ENCODE measurements at regions not wholly inside any gene's neighbourhood (a gene's known extent, or its start where the extent isn't known, plus 50 kb on each side); places are given as distances from the start of the nearest gene placed in this dataset.

DNA sequence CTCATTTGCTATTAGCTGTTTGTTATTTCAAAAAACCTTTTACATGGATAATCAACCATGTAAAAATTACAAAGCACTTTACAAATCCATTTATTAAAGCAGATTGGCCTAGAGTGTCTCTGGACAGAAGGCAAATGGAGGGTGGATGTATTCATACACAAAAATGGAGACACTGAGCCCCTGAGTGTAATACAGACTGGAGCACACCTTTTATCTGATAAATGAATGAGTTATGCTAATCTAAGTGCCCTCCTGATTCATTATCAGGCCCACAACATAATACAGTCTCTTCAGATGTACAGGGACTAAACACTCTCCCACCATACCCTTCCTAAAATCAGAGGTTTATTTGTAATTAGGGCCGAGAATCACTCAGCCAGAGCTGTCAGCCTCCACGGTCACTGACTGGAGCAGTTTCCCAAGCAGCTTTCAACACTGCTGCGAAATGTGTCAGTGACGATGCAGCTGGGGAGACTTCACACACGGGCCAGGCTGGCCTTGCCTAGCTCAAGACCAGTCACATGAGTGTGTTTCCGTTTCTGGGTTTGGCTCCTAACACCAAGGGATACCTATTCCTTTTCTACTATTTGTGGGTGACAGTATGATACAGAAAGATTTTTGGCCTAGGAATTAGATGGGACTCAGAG, 271.8 kb downstream of the ZIC1 start:
- TF ChIP-seq, protein P1, sequence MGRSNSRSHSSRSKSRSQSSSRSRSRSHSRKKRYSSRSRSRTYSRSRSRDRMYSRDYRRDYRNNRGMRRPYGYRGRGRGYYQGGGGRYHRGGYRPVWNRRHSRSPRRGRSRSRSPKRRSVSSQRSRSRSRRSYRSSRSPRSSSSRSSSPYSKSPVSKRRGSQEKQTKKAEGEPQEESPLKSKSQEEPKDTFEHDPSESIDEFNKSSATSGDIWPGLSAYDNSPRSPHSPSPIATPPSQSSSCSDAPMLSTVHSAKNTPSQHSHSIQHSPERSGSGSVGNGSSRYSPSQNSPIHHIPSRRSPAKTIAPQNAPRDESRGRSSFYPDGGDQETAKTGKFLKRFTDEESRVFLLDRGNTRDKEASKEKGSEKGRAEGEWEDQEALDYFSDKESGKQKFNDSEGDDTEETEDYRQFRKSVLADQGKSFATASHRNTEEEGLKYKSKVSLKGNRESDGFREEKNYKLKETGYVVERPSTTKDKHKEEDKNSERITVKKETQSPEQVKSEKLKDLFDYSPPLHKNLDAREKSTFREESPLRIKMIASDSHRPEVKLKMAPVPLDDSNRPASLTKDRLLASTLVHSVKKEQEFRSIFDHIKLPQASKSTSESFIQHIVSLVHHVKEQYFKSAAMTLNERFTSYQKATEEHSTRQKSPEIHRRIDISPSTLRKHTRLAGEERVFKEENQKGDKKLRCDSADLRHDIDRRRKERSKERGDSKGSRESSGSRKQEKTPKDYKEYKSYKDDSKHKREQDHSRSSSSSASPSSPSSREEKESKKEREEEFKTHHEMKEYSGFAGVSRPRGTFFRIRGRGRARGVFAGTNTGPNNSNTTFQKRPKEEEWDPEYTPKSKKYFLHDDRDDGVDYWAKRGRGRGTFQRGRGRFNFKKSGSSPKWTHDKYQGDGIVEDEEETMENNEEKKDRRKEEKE (IDR thresholded peaks at IDR 0.05): no peak
- TF ChIP-seq EZH2 (IDR thresholded peaks at IDR 0.05; ENCODE audit: borderline replicate concordance, control insufficient read depth, low read depth, low read length) (no peak), HDAC2 (IDR thresholded peaks at IDR 0.05) (no peak), IKZF2 (IDR thresholded peaks at IDR 0.05) (no peak), MXI1 (IDR thresholded peaks at IDR 0.05; ENCODE audit: low read depth, low read length) (no peak), BMI1 (IDR thresholded peaks at IDR 0.05; ENCODE audit: borderline replicate concordance) (no peak), RBBP5 (conservative IDR thresholded peaks at IDR 0.05) (no peak), RCOR1 (conservative IDR thresholded peaks at IDR 0.05; ENCODE audit: low read depth, low read length) (no peak), POLR2A (IDR thresholded peaks at IDR 0.05; ENCODE audit: low read depth, low read length) (no peak), SMC3 (IDR thresholded peaks at IDR 0.05; ENCODE audit: borderline replicate concordance, low read length) (no peak)
- TF ChIP-seq, protein P2, sequence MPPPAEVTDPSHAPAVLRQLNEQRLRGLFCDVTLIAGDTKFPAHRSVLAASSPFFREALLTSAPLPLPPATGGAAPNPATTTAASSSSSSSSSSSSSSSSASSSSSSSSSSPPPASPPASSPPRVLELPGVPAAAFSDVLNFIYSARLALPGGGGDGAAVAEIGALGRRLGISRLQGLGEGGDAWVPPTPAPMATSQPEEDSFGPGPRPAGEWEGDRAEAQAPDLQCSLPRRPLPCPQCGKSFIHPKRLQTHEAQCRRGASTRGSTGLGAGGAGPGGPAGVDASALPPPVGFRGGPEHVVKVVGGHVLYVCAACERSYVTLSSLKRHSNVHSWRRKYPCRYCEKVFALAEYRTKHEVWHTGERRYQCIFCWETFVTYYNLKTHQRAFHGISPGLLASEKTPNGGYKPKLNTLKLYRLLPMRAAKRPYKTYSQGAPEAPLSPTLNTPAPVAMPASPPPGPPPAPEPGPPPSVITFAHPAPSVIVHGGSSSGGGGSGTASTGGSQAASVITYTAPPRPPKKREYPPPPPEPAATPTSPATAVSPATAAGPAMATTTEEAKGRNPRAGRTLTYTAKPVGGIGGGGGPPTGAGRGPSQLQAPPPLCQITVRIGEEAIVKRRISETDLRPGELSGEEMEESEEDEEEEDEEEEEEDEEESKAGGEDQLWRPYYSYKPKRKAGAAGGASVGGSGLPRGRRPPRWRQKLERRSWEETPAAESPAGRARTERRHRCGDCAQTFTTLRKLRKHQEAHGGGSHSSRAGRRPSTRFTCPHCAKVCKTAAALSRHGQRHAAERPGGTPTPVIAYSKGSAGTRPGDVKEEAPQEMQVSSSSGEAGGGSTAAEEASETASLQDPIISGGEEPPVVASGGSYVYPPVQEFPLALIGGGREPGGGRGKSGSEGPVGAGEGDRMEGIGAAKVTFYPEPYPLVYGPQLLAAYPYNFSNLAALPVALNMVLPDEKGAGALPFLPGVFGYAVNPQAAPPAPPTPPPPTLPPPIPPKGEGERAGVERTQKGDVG (CRISPR knock-in tag; IDR thresholded peaks at IDR 0.05): no peak
- TF ChIP-seq, protein P3, sequence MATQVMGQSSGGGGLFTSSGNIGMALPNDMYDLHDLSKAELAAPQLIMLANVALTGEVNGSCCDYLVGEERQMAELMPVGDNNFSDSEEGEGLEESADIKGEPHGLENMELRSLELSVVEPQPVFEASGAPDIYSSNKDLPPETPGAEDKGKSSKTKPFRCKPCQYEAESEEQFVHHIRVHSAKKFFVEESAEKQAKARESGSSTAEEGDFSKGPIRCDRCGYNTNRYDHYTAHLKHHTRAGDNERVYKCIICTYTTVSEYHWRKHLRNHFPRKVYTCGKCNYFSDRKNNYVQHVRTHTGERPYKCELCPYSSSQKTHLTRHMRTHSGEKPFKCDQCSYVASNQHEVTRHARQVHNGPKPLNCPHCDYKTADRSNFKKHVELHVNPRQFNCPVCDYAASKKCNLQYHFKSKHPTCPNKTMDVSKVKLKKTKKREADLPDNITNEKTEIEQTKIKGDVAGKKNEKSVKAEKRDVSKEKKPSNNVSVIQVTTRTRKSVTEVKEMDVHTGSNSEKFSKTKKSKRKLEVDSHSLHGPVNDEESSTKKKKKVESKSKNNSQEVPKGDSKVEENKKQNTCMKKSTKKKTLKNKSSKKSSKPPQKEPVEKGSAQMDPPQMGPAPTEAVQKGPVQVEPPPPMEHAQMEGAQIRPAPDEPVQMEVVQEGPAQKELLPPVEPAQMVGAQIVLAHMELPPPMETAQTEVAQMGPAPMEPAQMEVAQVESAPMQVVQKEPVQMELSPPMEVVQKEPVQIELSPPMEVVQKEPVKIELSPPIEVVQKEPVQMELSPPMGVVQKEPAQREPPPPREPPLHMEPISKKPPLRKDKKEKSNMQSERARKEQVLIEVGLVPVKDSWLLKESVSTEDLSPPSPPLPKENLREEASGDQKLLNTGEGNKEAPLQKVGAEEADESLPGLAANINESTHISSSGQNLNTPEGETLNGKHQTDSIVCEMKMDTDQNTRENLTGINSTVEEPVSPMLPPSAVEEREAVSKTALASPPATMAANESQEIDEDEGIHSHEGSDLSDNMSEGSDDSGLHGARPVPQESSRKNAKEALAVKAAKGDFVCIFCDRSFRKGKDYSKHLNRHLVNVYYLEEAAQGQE (IDR thresholded peaks at IDR 0.05; ENCODE audit: low read depth, low read length): no peak
- TF ChIP-seq, protein P4, sequence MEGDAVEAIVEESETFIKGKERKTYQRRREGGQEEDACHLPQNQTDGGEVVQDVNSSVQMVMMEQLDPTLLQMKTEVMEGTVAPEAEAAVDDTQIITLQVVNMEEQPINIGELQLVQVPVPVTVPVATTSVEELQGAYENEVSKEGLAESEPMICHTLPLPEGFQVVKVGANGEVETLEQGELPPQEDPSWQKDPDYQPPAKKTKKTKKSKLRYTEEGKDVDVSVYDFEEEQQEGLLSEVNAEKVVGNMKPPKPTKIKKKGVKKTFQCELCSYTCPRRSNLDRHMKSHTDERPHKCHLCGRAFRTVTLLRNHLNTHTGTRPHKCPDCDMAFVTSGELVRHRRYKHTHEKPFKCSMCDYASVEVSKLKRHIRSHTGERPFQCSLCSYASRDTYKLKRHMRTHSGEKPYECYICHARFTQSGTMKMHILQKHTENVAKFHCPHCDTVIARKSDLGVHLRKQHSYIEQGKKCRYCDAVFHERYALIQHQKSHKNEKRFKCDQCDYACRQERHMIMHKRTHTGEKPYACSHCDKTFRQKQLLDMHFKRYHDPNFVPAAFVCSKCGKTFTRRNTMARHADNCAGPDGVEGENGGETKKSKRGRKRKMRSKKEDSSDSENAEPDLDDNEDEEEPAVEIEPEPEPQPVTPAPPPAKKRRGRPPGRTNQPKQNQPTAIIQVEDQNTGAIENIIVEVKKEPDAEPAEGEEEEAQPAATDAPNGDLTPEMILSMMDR (IDR thresholded peaks at IDR 0.05 in 2 of 3, conservative IDR thresholded peaks at IDR 0.05 in 1 of 3; ENCODE audit: control insufficient read depth in 2 of 3, extremely low read depth in 1 of 3, insufficient read depth in 1 of 3, low read depth in 3 of 3, low read length in 3 of 3): no peak
- TF ChIP-seq, protein P5, sequence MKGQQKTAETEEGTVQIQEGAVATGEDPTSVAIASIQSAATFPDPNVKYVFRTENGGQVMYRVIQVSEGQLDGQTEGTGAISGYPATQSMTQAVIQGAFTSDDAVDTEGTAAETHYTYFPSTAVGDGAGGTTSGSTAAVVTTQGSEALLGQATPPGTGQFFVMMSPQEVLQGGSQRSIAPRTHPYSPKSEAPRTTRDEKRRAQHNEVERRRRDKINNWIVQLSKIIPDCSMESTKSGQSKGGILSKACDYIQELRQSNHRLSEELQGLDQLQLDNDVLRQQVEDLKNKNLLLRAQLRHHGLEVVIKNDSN (IDR thresholded peaks at IDR 0.05; ENCODE audit: borderline replicate concordance, extremely low read length, insufficient read depth, low read depth, low read length): no peak
